ENCODE measurements at regions not wholly inside any gene's neighbourhood (a gene's known extent, or its start where the extent isn't known, plus 50 kb on each side); places are given as distances from the start of the nearest gene placed in this dataset.

DNA sequence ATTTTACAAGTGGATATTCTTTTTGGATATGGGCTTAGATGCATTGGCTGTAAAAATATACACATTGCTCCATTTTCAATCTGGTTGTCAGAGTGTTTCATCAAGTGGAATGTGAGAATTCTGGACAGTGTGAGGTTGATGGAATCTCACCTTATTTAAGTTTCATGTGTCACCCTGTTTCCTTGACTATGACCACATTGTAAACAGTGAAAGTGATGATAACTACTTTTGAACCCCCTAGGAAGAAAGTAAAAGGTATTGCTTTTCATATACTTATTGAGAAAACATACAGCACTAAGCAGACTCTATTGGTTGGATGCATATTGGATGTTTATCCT lies 490.5 kb upstream of the RAG2 start:
- DNase-seq: no peak

DNA sequence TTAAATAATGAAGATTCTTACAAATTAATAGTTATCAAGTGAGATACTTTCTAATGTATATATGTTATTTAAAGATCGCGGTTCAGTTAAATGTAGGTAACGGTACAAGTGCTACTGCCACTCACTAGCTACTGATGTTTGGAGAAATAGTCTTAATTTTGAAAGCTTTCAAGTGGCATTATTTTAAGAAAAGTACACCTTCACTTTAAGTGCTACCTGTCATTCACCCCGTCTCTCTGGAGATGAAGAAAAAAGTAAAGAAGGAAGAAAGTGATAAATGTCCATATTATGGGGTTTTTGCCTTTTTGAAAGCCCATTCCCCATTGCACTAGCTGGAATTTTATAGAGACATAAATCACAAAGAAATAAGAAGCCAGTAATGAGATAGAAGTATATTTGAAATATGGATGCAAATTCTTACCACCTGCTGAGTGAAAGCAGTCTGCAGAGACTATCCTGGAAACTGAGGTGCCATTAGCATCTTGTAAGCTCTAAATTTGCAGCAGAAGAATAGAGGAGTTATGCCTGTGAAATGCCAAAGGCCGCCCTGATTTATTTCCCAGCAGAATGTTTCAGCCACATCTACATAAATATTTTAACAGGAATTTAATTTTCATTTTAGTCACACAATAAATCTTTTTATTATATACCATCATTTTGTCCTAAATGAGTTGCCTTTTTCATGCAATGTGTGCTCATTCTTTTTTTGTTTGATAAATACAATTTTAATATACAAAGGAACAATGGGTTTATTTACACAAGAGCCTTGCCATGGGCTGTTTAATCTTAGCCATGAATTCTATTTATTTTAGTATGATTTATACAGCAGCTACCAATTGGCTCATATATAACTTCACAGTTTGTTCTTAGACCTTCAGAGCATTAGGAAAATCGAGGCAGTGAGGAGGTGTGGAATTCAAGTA lies 489.9 kb upstream of the RAG2 start:
- no peak for DNase-seq

DNA sequence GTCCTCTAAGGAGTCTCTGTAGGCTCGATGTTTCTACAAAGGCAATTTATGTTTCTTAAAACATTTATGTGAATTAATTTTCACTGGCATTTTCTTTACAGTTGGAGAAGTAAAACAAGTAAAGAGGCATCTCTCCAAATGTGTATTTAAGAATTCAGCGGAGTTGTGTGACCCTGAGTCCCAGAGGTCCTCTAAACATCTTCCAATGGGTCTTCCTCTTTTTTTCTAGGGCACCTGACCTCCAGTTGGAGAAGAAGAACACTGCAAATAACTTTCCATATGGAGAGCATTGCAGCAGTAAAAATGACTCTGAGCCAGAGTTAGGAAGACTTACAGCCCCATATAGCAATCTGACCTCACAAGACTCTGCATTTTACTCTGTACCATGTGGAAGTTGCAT lies 480.5 kb upstream of the RAG2 start:
- DNase-seq: no peak

DNA sequence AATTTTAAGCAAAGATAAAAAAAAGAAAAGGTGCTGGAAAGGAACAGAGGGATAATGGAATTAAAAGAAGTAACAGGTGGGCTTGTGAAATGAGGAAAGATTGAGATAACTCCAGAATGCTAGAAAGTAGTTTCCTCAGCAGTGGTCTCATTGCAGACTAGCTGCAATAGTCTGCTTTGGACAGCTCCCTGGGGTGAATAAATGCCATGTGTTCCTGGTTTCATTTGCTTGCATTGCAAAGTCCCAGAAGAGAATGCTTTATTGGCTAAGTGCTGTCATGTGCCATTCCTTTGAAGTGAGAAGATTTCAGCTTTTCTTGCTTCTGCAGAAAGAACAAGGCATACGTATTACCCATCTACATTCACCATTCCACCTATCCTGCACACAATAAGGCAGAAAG lies 478.8 kb upstream of the RAG2 start:
- DNase-seq: no peak

DNA sequence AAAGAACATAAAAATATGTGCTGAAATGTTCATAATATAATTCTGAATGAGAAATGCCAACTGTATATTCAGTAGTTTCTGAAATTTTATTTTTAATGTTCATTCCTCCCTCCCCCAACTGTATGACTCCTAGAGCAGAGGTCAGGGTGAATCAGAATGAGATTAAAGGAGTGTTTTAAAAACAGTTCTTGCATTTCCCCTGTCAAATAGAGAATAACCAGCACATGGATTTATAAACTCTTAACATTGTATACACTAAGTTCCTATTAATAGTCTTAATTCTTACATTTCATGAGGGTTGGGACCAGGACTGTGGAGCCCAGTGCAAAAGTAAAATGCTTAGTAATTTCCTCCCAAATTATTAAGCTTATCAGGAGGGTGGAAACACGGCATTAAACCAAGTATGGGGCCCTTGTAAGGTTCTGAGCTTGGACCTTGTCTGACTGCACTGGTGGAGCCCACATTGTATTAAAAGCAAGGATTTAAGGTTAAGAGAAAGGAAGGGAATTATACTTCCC lies 474.6 kb upstream of the RAG2 start:
- DNase-seq: no peak

DNA sequence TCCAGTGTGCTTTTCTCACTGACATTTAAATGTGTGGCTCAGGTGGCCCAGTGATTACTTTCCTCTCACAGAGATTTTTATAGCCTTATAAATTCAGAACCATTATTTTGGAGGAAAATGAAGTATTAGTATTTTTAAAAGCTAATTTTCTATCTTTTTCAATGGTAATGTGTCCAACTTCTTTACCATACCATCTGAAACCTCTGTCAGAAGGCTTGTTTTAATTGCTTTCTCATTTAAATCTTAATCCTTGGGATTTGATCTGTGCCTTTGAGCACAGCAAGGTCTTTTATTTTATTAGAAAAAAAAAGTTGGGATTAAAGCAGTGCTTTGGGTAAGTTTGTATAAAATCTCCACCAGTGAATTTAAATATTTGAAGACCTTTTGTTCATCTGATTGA lies 452.3 kb upstream of the RAG2 start:
- DNase-seq: no peak

DNA sequence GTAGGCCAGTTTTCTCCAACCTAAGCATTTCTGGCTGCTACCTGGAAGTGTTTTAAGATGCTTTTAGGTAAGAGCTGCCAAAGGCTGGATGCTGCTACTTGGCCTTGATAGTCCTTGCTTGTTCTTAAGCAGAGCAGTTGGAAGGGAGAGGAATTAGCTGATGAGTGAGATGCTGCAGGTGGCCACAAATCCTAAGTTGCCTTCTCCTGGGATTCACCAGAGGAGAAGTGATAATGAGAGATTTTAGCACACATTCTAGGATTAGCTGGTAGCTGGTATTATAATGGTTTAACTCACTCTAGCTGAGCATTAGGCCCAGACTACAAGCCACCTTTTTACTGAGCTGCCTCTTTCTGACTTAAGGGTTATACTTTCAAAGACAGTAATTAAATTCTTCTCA lies 442.9 kb upstream of the RAG2 start:
- DNase-seq: no peak

DNA sequence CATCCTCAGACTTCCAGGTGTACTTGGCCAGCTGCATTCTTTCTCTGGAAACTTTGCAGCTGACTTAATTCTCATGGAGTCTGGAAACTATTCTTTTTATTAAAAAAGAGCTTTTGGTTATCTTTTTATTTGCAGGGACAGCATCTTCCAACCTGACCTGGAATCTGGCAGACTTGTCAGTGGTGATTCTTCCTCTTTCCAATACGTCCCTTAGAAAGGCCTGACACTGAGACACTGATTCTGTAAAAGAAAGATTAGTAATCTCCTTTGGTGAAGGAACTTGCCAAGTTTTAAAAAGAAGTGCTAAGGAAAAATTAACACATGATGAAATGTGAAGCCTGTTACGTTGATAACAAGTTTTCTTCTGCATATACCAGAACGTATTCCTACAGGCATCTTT lies 440.9 kb upstream of the RAG2 start:
- no peak for DNase-seq

DNA sequence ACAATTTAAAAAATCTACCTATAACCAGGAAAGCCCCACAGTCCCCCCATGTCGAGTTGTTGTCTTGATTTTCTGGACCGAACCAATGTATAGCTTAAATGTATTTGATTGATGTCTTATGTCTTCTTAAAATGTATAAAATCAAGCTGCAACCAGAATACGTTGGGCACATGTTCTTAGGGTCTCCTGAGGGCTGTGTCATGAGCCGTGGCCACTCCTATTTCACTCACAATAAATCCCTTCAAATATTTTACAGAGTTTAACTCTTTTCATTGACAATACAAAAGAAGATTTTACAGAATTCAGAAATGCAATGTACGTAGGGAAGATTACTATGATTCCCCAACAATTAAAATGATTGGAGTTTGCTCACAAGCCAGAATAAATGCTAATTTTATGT lies 428.7 kb upstream of the RAG2 start:
- no peak for DNase-seq

DNA sequence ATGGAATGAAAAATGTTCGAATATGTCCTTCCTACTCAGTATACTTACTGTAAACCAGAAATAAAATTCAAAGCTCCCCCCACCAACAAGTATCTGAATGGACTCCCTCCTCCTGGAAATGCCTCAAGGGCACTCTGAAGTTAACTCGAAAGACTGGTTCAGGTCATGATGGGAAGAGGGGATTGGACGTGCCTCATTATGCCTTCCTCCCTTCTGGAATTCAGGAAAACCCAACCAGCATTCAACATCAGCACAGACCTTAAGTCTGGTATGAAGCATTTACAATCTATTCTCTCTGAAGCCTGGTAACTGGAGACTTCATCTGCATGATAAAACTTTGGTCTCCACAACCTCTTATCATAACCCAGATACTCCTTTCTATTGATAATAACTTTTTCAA lies 428.3 kb upstream of the RAG2 start:
- no peak for DNase-seq

DNA sequence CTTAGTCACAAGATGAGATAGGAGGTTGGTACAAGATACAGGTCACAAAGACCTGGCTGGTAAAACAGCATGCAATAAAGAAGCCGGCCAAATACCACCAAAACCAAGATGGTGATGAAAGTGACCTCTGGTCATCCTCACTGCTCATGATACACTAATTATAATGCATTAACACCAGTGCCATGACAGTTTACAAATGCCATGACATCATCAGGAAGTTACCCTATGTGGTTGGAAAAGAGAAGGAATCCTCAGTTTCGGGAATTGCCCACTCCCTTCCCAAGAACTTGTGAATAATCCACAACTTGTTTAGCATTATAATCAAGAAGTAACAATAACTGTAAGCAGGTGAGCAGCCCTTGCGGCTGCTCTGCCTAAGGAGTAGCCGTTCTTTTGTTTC lies 408.5 kb upstream of the RAG2 start:
- no peak for DNase-seq

DNA sequence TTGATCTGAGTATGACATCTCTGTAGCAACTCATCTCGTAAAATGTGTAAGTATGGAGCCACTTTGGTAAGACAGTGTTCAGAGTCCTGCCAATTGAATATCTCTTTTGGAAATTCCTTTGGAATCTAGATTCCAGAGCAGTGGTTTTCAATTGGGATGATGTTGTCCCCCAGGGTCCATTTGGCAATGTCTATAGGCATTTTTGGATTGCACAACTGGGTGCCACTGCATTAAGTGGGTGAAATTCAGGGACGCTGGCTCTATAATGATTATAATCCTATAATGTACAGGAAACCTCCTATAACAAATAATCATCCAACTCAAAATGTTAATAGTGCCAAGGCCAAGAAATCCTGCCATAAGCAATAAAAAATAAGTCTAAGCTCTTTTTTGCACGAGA lies 404.8 kb upstream of the RAG2 start:
- DNase-seq: no peak

DNA sequence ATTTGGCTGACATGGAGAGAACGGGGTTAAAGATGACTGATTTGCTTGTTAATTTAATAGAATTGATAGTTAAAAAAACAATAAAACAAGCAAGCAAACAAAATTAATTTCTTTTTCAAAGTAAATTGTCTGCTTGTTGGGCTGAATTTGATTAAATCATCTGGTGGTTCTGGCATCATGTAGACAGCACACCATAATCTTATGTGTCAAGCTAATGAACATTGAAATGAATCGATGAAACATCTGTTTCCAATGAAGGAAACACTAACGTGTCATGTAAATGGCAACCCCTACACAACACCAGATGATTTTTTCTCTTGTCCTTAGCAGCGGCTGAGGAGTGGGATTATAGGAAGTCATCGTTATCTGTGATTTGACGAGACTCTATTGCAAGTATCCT lies 399.6 kb upstream of the RAG2 start:
- no peak for DNase-seq

DNA sequence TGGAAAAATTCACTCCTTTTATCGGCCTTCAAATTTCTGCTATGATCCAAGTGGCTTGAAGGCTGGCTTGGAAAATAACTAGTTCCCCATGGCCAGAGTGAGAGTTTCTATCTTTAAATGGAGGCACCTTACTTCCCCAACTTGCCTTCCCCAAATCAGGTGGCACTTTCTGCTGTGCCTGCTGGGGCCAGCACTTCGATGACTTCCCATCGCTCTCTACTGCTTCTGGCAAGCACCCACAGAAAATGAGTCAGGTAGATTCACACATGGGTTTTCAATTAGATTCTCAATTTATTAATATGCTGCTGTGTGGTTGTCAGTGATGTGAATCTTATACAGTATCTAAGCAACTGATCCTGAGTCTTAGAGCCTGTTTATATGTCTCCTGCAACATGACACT lies 398.8 kb upstream of the RAG2 start:
- DNase-seq: no peak

DNA sequence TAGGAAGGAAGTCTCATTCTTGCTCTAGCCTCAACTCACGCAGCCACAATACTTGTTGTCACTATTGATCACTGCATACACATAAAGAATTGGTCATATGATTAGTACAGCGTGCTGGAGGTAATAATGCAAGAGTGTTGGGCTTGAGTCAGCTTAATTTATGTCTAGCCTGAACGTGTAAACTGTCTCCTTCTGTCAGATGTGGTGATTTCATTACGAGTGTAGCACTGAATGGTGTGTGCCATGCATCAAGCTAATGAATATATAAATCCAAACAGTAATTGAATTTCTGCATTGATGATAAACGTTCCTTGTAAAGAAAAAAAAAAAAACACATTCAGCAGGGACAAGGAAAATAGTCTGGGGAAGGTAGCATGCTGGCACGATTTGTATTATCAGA lies 396.2 kb upstream of the RAG2 start:
- no peak for DNase-seq

DNA sequence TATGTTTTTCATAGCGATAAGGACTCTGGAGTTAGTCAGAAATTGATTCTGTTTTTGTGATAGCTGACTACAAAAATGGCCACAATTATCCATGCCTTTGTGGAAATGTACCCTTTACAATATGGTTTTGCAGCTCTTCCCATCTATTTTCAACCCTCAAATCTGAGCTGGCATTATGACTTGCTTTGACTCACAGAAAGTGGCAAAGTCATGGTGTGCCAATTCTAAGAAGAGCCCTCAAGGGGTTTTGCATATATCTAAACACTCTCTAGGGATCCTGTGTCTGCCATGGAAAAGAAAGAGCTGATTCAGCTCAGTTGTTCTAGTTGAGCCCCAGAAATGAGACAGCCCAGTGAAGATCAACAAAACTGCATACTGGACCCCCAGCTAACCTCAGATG lies 390.5 kb upstream of the RAG2 start:
- DNase-seq: no peak

DNA sequence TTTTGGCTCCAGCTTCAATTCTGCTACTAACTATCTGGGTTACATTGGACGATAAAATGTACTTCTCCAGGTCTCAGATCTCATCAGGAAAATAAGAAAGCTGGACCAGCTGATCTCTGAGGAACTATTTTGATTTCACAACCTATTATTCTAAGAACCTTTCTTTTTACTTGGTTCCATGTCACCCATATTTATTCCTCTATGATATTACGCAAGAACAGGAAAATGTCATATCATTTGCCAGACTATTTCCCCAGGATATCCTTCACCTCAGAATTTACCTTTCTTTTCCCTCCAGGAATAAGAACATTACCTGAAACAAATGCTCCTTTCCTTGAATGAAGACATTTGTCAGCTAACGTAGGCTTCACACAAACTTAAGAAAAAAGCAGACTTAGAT lies 387.5 kb upstream of the RAG2 start:
- DNase-seq: no peak

DNA sequence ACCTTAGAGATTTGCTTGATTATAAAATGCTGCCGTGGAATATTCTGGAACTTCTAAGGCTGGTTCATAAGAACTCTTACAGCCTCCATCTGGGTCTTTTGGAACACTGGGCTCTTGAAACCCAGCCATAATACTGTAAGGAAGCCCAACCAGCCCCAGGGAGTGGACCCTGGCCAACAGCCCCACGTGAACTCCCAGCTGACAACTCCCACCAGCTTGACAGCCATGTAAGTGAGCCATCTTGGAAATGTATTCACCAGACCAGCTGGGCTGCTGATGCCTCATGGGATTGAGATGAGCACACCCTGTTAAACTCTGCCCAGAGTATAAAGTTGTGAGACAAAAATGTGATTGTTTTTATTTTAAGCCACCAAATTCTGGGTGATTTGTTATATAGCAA lies 378.7 kb upstream of the RAG2 start:
- no peak for DNase-seq

DNA sequence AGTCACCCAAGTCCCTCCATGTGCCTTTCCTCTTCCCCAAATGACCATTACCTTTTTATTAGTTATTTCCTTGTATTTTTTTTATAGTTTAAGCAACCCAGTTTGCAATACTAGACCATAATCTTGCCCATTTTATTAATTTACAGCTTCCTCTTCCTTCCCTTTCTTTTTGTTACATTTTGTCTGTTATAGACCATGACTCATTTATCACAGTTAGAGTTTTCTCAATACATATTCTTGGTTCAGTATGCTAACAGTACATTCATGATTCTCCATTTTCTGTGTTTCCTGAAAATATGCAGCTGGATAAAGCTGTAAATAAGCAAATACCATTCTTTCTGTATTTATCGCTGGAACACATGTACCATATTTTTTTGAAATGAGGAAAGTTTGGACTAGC lies 376.7 kb upstream of the RAG2 start:
- DNase-seq: no peak

DNA sequence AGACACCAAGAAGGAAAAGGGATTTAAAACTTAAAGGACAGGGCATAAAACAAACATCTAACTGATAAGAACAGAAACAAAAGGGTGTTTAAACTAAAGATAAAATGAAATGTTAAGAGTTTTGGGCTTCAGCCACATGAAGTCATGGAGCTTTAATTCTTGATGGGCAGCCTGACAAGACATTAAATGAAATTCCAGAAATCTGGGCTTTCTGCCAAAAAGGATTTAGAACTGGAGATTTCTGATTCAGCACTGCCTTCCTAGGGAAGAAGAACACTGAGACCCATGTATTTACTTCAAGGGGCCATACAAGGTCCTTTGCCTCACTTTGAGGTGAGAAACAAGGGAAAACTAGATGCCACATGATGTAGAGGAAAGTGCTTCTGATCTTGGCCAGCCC lies 355.9 kb upstream of the RAG2 start:
- DNase-seq: no peak

DNA sequence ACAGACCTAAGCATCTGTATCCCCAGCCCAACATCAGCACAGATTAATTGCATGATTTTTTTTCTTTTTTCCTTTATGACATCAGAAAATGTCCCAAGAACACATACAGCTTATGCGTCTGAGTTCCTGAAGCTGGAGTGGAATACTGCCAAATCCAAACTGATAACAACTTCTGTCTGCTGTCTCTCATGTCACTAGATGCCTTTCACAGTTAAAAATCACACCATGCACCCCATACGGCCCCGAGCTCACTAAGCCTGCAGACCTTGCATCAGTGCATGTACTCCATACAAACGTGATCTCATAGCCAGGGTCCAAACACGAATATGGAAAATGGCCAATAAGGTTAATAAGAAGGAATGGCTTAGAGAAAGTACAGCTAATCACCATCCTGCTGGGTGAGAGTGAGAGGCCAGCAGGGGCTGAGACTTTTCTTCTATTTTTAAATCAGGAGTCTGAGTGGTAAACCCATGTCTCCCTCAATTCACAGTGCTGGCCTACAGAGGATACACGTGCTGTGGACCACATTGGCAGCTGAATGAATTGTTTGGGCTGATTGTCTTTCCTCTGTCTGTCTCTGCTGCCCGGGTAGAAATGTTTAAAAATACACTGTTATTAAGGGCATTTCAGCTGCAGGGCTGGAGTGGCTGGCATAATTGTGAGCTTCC lies 350.6 kb upstream of the RAG2 start:
- no peak for DNase-seq

DNA sequence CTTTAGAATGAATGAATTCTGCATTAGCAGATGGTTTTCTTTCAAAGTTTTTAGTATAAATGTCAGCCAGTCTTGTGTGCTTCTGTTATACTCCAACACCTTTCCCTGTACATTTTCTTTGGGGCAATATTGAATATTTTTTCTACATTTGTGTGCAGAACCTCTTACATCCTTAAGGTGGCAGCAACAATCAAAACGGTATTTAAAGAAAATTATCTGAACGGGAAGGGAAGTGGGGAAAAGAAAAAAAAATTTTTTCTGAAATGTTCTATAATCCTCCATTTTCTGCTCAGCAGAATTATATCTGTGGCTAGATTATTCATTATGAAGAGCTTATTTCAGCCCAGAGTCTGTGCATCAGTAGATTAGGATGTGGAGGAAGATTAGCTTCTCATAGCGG lies 347.3 kb upstream of the RAG2 start:
- DNase-seq: no peak

DNA sequence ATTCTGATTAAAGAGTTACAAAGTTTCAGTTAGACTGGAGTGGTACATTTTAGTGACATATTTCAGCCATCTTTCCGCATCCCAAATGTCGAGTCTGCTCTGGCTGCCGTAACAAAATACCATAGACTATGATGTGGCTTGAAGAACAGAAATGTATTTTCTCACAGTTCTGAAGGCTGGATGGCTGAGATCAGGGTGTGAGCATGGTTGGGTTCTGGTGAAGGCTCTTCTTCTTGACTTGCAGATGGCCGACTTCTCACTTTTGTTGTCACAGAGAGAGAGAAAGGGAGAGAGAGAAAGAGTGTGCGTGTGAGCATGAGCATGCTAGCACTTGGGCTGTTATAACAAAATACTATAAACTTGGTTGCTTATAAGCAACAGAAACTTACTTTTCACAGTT lies 335.4 kb upstream of the RAG2 start:
- DNase-seq: no peak

DNA sequence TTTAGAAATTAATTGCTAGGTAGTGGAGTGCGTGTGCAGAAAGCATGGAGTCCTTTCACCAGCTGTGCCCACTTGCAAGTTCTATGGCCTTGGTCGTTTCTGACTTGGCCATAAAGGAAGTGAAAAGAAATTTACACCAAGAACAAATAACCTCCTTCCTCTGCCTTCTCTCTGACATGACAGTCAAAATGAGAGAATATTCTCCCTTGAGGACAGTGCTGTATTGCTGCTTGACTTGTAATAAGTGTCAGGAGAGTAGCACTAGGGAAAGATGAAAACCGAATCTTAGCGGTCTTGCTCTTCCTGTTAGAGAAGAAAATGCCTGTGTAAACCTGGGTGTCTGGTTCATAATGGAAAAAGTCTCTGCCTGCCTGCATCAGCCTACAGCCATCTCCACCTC lies 333.1 kb upstream of the RAG2 start:
- no peak for DNase-seq

DNA sequence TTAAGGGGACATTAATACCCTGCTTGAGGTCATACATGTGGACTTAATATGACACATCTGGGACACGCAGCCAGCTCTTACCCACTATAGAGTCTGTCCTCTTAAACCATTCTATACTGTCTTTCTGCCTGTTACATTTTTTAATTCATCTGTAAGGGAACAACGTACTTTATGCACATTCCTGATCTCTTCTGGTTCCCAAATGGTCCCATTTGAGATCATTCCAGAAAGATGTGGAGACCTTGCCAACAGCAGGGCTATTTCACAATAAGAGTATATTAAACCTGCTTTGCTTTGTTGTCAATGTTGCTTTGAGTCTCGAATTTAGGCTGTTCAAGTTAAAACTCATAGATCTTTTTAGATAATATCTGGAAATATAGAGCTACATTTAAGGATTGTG lies 332.2 kb upstream of the RAG2 start:
- no peak for DNase-seq

Data from DMS79 (cell line).